Small intestine (tissue), 7 donors: ENCODE measurements at regions not wholly inside any gene's neighbourhood (a gene's known extent, or its start where the extent isn't known, plus 50 kb on each side); places are given as distances from the start of the nearest gene placed in this dataset.
"Not testable (repeated sequence)": the region's sequence is repeated elsewhere in the genome, so short reads cannot be mapped to it uniquely, and the experiment has no call there.

Experiments used
- DNase-seq, 2 donors: peaks; one replicate each; pipeline versions ENCODE4 v3.0.0 to v3.0.0-alpha.2; 2013
- FAIRE-seq: peaks from 2 replicates; lab custom pipeline; 2012; peaks lifted over from hg19 to GRCh38; lab: Jason Lieb, UNC
- H3K27ac ChIP-seq, 3 donors: one replicate each; pipeline ENCODE4 v1.5.1; 2013; ENCODE audit warnings: low read length in 2 of 3, mild to moderate bottlenecking in 2 of 3, control low read depth in 1 of 3, inconsistent platforms in 1 of 3, low read depth in 1 of 3, moderate library complexity in 1 of 3
- H3K27me3 ChIP-seq, 3 donors: one replicate each; pipeline ENCODE4 v1.6.1; 2013; ENCODE audit warnings: low read length in 3 of 3, inconsistent platforms in 1 of 3; ENCODE audit not compliant: control insufficient read depth in 3 of 3, insufficient read depth in 3 of 3
- H3K36me3 ChIP-seq, 3 donors: one replicate each; pipeline ENCODE4 v1.6.1; 2013; ENCODE audit warnings: low read length in 3 of 3, inconsistent platforms in 1 of 3, low read depth in 1 of 3, mild to moderate bottlenecking in 1 of 3, moderate library complexity in 1 of 3; ENCODE audit not compliant: control insufficient read depth in 3 of 3, insufficient read depth in 2 of 3
- H3K4me1 ChIP-seq, 3 donors: one replicate each; pipeline ENCODE4 v1.6.1; 2013; ENCODE audit warnings: low read length in 2 of 3, inconsistent platforms in 1 of 3, low read depth in 1 of 3, mild to moderate bottlenecking in 1 of 3, moderate library complexity in 1 of 3; ENCODE audit not compliant: control insufficient read depth in 3 of 3, insufficient read depth in 2 of 3
- H3K4me3 ChIP-seq, 3 donors: one replicate each; pipeline ENCODE4 v1.5.1; 2013; ENCODE audit warnings: low read length in 3 of 3, control low read depth in 1 of 3, inconsistent platforms in 1 of 3, low read depth in 1 of 3, mild to moderate bottlenecking in 1 of 3, moderate library complexity in 1 of 3
- H3K9me3 ChIP-seq, 2 donors: one replicate each; pipeline ENCODE4 v1.6.1; 2013; ENCODE audit warnings: low read depth in 1 of 2, low read length in 1 of 2; ENCODE audit not compliant: control insufficient read depth in 2 of 2, insufficient read depth in 1 of 2
- WGBS, 3 donors: extraction: QIAGEN DNeasy Blood & Tissue Kit; methylation state at CpG; one replicate each; pipeline ENCODE4 v1.1.7; 2013; 5-methylcytosine and 5-hydroxymethylcytosine counted together
- donor health status: healthy with polysubstance abuse.
- donor health status: control.
- donor health status: control.
- donor health status: Bipolar disorder and iron deficiency.
- donor health status: healthy.

DNA sequence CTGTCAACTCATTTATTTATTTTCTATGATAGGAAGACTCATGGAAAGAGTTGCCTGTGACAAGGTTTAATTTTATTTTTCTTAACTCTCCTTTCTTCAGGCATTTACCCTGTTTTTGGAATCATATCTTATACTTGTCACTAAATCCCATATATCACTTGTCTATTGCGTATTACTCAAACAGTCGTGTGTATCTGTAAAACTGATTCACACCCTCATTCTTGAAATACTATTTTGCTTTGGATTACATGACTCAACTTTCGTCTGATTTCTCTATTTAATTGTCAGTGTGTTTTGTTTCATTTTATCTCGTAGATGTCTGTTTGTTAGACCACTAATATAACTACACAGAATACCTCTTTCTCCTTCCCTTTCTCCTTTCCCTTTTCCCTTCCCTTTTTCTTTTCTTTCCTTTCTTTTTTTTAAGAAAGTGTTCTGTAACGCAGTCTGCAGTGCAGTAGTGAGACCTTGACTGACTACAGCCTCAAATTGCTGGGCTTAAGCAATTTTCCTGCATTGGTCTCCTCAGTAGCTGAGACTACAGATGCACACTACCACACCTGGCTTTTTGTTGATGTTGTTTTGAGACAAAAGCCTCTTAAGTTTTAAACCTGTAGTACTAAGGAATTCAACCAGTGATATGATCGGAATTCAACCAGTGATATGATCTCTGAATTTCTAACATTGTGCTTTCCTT lies 113.9 kb downstream of the CDY2A start:
- not testable (repeated sequence) for H3K9me3 ChIP-seq, H3K27me3 ChIP-seq, H3K27ac ChIP-seq, H3K4me3 ChIP-seq, DNase-seq, FAIRE-seq, H3K4me1 ChIP-seq, H3K36me3 ChIP-seq
- no CpG with 5 or more reads among the region's 6 CpGs for WGBS, 3 donors

DNA sequence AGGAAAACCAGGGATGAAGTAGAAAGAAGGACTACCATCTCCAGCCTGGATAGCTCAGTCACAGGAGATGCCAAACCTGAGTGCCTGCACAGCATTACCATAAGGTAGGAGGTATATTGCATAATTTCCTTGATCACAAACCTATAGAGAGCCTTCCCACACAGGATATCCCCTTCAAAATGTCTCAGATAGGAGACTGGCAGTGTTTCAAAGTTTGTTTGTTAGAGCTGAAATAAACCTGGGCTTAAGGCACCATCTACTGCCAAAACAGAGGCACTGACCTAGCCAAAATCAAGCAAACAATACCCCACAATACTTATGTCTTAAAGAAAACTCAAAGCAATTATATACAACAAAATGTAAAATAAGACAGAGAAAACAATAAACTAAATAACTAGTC lies 120.8 kb downstream of the CDY2A start:
- not testable (repeated sequence) for FAIRE-seq

DNA sequence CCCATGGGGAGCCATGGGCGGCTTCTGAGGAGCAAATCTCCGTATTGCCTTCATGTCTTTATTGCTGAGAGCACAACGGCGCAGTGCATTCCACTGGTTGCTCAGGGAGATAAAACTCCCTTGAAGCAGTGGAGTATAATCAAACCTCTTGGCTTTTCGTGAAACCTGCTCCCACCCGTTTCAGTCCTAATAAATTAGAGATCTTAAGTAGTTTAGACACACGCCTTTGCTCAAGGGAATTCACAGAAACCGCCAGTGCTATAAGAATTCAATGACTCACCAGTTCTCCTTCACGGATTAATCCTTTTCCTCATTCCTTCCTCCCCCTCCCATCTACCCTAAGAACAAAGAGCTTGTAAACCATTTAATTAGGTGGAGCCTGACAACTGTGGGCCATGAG lies 127.0 kb downstream of the CDY2A start:
- H3K4me3 ChIP-seq, H3K27me3 ChIP-seq, H3K36me3 ChIP-seq, H3K4me1 ChIP-seq, FAIRE-seq, DNase-seq, H3K9me3 ChIP-seq, H3K27ac ChIP-seq: not testable (repeated sequence)
- WGBS, 3 donors, result no CpG with 5 or more reads among the region's 9 CpGs

More for the DNA sequence above, 120.8 kb downstream of the CDY2A start:
- not testable (repeated sequence) for DNase-seq, H3K4me1 ChIP-seq, H3K4me3 ChIP-seq, H3K9me3 ChIP-seq, H3K27ac ChIP-seq, H3K36me3 ChIP-seq, H3K27me3 ChIP-seq

DNA sequence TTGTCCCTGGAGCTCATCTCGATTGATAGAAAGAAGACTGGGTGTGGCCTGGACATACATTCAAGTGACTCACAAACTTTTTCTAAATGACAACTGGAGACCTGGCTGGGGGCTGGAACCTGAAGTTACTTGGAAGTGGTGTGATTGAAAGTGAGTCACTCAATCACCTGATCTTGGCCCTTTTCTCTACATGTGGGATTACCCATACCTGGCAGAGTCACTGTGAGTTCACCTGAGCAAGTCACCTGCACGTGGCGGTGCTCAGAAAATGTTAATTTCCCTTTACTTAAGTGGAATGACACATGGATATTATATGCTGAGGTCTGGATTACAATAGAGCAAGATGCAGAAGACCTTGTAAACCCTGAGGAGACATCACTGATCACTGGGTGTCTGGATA lies 140.2 kb downstream of the CDY2A start:
- not testable (repeated sequence) for H3K4me3 ChIP-seq, H3K27ac ChIP-seq, H3K9me3 ChIP-seq, H3K36me3 ChIP-seq, H3K4me1 ChIP-seq, DNase-seq, FAIRE-seq, H3K27me3 ChIP-seq
- no CpG with 5 or more reads among the region's 3 CpGs for WGBS, 3 donors

DNA sequence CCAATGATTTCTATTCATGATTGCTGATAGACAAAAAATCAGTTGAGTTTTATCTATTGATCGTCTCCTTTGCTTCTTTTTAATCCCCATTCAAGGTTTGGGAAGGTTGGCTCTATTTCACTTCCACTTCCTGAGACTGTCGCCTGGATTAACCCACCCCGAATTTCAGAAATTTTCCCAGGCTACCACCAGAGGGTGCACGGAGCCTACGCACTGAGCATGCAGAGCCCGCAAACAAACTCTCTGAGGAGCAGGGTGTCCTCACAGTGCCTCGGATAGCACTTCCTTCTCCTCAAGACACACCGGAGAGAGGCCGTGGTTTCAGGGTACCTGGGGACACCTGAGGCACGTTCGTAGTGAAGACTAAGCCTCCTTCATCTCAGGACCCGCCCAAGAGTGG lies 150.5 kb downstream of the CDY2A start:
- no CpG with 5 or more reads among the region's 12 CpGs for WGBS, 3 donors
- H3K9me3 ChIP-seq, H3K27me3 ChIP-seq, DNase-seq, H3K36me3 ChIP-seq, H3K27ac ChIP-seq, H3K4me3 ChIP-seq, H3K4me1 ChIP-seq, FAIRE-seq: not testable (repeated sequence)

DNA sequence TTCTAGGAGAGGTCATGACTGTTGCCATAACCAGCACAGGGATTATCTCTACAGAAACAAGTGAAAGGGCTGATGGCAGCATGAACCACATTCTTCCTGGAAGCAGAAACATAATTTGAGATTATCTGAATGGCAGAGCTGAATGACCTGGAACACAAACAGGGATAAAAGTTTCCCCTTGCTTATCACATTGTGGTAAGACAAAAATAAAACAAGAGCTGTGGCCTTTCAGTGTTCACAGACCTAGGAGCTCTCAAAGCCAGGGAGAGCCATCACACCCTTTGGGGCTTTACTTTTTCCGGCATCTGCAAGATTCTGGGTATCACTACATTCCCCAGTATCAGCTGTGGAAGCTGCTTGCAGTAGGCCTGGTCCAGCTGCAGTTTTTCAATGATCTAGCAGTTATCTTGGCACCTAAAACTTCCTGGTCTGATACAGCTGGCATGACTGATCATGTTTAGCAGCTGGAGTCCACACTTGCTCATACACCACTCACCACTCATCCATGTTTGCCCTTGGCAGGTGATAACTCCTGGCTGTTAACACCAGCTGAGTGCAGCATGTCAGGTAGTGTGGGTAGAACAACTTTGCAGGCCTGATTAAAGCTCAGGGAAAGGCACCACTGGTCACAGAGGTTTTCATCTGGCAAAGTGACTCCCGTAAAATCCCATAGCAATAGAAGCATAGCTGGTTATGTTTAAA lies 163.5 kb downstream of the CDY2A start:
- H3K4me3 ChIP-seq, H3K27ac ChIP-seq, H3K27me3 ChIP-seq, H3K36me3 ChIP-seq, DNase-seq, FAIRE-seq, H3K9me3 ChIP-seq, H3K4me1 ChIP-seq: not testable (repeated sequence)
- no CpG with 5 or more reads among the region's 2 CpGs for WGBS, 3 donors

DNA sequence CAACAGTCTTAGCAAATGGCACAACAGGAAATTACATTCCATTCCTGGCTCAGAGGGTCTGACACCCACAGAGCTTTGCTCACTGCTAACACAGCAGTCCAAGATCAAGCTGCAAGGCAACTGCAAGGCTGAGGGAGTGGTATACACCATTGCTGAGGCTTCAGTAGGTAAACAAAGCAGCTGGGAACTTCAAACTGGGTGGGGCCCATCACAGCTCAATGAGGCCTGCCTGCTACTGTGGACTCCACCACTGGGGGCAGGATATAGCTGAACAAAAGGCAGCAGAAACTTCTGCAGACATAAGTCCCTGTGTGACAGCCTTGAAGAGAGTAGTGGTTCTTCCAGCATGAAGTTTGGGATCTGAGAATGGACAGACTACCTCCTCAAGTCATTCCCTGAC lies 212.0 kb downstream of the CDY2A start:
- DNase-seq, H3K36me3 ChIP-seq, H3K4me3 ChIP-seq, H3K9me3 ChIP-seq, H3K27me3 ChIP-seq, H3K4me1 ChIP-seq, FAIRE-seq, H3K27ac ChIP-seq: not testable (repeated sequence)

DNA sequence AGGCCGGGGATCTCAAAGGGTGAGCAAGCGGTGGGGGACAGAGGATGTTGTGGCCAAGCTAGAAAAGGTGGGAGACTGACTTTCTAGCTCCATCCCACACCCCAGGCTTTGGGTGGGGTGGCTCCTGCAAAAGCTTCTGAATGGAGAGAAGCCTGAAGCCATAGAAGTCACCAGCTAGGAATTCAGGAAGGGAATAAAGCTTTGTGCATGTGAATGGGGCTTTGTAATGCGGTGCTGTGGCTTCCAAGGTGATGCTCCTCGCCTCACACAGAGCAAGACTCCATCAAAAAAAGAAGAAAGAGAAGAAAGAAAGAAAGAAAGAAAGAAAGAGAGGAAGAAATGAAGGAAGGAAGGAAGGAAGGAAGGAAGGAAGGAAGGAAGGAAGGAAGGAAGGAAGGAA lies 237.0 kb downstream of the CDY2A start:
- not testable (repeated sequence) for H3K4me1 ChIP-seq, H3K27ac ChIP-seq, H3K36me3 ChIP-seq, DNase-seq, FAIRE-seq, H3K27me3 ChIP-seq, H3K9me3 ChIP-seq, H3K4me3 ChIP-seq
- WGBS, 3 donors, result no CpG with 5 or more reads among the region's 4 CpGs

DNA sequence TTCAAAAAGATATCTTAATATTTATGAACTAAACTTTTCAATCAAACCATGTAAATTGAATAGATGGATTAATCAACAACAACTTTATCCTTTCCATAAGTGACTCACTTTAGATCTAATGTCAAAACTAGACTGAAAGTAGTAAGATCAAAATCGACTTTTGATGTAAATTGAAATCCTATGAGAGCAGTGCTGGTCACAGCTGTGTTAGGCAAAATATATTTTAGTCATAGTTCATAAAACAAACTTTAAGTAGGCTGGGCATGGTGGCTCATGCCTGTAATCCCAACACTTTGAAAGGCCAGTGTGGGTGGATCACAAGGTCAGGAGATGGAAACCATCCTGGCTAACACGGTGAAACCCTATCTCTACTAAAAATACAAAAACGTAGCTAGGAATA lies 245.5 kb downstream of the CDY2A start:
- DNase-seq, H3K27me3 ChIP-seq, H3K4me3 ChIP-seq, H3K9me3 ChIP-seq, H3K4me1 ChIP-seq, H3K27ac ChIP-seq, FAIRE-seq, H3K36me3 ChIP-seq: not testable (repeated sequence)
- WGBS, 3 donors, result no CpG with 5 or more reads among the region's 3 CpGs
